GM19467 (cell line): ENCODE measurements at regions not wholly inside any gene's neighbourhood (a gene's known extent, or its start where the extent isn't known, plus 50 kb on each side); places are given as distances from the start of the nearest gene placed in this dataset.

Experiments
- ATAC-seq: cut with Tn5 transposase; IDR thresholded peaks from one replicate; pipeline ENCODE4 v1.9.1; 2021; ENCODE audit warnings: mild to moderate bottlenecking, moderate library complexity; ENCODE audit not compliant: unreplicated experiment

DNA sequence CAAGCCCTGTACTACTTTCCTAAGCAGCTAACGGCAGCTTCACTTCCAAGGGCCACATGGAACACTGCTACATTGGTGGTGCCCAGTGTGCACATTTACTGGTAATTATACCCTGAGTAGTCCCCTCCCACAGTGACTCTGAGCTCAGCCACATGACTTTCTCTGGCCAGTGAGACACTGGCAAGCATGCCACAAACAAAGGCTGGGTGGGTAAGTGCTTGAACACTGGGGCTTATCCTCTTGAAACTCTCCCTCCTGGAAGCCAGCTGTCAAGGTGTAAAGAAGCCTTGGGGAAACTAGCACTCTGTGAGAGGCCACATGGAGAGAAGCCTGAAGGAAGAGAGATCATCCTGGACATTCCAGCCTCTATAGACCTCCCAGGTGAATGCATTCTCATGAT lies 54.4 kb upstream of the DRD2 start:
- ATAC-seq: no peak

DNA sequence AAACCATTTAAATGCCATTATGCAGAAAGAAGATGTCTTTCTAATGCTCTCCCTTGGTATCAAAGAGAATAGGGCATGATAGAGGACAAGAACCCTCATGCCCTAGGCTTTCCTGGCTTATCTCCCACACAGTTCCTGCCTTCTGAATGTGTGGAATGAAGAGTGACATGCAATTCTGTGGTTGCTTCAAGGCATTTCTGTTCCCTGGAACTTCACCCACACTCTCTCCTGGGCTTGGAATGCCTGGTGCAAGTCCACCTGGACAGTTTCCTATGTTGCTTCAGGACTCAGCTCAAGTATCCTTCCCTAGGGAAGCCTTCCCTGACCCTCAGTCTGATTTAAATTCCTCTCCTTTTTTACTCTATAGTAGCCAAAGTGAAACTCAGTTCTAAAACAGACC lies 53.8 kb upstream of the DRD2 start:
- ATAC-seq: no peak

DNA sequence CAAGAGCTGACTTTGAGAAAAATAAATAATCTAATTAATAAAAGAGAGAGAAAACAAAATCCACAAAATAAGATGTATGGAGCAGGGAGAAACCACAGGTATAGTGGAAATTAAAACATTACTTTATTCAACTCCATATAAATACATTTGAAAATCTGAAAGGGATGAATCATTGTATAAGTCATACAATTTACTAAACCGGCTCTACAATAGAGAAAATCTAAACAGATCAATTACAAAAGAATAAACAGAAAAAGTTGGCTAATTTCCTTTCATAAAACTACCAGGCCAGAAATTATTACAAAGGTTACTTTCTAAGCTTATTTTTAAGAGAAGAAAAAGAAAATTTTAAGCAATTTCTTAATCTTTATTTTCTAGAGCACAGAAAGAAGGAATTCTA lies 51.3 kb upstream of the DRD2 start:
- ATAC-seq: no peak
